Stimulated activated CD8-positive, alpha-beta memory T cell treated with anti-CD3 and anti-CD28 coated beads, Interleukin-15, amount 100 ng/mL, for 4 hours (primary cell): ENCODE measurements at regions not wholly inside any gene's neighbourhood (a gene's known extent, or its start where the extent isn't known, plus 50 kb on each side); places are given as distances from the start of the nearest gene placed in this dataset.
"Not testable (repeated sequence)": the region's sequence is repeated elsewhere in the genome, so short reads cannot be mapped to it uniquely, and the experiment has no call there.

ENCODE experiments used
- DNase-seq, 2 donors: peaks; one replicate each; pipeline ENCODE4 v3.0.0-alpha.2; 2020; ENCODE audit warnings: low read depth in 2 of 2

DNA sequence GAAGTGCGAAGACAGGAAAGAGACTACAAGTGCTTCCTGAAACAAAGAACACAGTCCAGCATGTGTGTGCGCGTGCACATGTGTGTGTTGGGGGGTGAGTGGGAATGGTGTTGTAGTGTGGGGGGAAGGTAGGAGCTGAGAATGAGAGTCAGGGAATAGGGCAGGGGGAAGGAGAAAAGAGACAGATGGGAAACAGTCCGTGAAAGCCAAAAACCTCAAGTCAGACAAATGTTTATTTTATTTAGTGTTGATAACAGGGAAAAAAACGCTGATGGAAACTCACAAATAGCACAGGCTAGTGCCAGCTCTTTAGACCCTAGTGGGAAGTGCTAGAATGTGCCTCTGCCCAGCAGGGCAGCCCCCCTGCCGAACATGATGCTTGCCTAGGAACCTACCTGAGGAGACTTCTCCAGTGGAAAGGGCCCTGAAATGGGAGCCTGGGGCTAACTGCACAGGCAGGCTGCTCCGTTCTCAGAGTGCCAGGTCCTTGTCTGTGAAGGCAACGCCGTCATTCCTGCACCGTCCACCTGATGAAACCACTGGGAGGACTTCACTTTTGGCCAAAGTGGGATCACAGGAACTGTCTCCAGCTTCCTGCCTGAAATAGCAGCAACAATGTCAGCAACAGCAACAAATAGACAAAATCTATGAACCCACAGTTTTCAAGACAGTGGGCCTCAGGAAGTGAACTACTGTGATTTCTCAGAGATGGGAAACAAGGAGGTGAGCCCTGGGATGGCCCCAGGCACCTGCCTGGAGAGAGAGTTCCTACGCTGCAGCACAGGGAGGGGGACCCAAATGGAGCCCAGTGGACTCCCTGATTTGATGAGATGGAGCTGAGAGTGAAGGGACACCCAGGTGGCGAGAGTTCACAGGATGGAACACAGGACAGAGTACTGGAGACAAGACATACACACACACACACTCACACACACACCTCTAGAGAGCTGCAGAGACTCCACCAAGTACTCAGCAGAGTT is 379.7 kb downstream of the RPS24 start:
- no peak for DNase-seq

DNA sequence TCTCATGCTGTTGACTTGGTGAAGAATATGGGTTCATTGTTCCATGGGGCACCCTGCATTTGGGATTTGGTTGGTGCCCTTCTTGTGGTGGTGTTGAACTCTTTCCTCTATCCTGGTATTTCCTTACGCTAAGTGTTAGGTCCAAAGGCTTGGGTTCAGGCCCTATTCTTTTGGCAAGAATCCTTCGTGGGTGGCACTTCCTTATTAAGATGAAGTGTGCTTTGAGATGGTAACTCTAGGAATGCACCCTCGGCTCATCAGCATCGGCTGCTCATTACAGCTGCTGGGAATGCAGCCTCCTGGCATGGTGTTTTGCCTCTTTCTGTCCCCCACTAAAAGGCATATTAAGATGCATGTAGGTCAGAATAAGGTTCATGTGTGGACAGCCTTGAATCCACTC is 380.7 kb downstream of the RPS24 start:
- no peak for DNase-seq

DNA sequence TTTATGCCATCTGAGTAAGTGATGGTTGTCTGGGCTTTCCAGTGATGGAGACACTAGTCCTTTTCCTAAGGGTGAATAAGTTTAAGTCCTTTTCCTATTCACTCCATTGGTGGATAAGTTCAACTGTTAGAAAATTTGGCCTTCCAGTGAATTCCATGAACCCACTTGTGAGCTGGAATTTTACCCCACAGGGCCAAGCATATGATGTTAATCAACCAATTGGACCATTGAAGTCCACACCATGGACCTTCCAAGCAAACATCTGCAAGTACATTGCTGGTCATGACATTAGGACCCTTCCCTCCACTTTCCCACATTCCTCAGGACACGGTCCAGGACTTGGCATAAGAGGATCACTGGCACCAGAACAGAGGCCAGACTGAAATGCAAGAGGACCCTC is 381.4 kb downstream of the RPS24 start:
- DNase-seq, result no peak

DNA sequence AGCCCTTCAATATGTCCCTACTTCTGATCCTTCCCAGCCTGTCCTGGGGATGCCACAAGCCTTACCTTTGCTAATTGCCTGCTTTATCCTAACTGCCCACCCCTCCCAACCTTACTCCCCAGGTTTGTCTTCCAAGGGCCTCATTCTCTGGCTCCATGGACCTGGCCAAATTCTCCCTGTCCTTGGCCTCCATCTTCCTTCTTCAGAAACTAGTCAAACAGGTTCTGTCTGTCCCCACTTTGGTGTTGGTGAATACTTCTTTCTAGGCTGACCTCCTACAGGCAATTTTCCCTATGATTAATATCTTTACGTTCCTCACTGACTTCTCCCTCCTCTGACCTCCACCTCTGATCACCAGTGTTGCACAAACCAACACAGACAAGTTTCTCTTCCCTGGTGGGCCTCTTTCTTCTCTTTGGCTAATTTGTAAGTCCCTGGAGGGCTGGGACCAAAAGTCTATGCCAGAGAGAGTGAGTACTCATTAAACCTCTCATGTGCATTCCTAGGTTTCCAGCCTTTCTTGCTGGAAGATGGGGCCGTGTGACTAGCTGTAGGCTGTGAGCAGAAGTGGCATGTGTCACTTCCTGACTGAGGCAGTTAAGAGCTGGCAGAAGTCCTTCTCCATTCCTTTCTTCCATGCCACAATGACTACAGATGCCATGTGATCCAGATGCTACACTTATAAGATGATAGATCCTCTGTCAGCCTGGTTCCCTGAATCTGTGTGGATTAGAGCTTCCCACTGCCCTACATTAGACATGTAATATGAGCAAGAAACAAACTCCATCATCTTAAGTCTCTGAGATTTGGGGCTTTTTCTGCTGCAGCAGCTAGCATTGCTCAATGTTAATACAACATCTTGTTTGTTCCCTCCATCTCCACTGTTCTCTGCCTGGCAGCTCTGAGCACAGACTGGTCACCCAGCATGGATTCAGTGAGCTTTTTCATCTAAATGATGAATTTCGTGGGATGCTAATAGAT is 382.7 kb downstream of the RPS24 start:
- no peak for DNase-seq

DNA sequence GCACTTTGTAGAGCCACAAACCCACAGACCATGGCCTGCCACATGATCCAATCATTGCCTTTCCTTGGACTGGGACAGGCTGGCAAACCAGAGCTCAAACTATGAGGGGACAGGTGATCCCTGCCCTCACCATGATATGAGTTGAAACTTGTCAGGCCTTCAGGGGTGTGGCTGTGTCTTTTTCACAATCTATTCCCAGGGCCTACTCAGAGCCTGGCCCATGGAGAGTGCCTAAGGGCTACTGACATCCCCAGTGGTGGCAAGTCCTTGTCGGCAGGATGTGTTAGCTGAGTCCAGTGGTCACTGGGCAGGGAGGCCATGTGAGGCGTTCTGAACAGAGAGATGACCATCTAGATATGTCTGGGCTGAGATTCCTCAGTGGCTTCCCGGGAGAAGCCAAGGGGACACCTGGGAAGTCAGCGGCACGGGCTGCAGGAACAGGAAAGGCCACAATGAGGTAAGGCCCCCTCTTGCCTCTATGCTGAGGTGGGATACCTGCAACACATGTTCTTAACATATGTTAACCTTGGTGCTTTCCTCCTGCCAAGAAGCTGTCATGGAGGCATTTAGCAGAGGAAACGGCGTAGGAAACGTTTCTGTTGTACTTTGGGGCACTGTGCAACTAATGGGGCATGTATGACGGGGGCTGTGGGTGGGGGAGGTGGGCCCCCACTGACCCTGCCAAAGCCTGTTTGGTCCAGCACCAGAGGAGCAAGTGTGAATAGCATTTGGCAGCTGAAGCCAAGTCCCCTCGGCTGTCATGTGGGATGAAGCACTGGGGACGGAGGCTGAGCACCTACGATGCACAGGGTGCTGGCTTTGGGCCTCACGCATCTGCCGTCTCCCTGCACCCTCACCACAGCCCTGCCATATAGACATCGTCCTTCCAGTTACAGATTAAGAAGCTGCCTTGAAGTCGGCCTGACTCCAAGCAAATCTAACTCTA is 384.0 kb downstream of the RPS24 start:
- DNase-seq, result no peak

DNA sequence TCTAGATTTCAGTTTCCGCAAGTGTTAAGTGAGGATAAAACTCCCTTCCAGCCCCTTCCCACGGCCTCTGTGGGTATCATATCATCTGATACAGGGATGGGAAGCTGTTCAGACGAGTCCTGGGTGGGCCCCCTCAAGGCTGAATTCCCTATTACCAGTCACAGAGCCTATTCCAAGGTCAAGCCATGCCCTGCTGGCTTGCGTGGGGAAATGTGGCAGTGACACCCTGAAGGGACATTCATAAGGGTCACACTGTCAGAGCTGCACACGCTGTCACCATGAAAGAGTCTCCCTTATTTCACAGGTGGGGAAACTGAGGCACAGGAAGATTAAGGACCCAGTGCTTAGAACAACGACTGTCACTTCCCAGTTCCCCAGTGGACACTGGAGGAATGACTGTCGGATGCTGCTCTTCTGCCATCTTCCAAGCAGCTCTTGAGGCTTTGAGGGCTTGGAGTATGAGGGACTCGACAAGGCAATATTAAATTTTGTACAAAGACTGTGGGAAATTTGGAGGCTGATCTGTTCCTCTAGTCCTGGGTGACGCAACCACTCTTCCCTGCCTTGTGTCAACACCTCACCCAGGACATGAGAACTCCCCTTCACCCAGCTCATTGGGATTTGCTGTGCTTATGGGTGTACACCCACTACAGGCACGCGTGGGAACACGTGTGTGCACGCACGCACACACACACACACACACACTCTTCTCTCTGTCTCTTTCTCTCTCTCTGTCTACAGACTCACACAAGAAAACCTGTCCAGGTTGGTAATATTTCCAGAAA is 386.0 kb downstream of the RPS24 start:
- no peak for DNase-seq

DNA sequence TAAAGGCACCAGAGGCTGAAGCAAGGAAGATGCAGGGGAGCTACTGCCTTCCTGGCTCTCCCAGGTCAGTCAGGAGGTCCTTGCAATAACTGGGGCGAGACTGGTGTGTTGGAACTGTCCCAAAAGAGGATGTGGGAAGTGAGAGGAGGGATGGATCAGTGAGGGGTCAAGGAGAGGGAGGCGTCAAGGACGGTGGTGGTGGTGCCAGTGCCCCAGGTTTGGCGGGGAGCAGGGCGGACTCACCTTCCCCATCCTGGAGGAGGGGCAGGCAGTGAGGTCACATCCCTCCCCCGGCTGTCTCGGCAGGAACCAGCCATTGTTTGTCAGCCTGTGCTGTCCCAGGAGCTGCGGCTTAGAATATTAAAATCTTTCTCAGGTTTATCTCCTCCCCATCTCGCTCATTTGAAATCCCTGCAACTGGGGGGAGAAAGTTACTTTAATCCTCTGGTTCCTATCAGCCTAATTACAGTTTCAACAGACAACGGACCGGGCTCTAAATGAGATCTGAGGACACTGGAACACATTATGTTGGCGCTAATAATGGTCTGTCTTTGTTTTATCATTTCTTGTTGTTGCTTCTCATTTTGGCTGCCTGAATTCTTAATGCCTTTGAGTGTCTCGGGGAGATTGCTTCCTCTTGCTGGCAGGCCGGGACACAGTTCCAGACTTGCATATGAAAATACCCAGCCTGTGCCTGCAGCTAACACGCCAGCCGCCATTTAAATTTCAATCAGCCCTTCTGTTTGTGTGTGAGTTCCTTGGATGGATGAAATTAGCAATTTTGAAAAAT is 387.5 kb downstream of the RPS24 start:
- DNase-seq, result no peak

DNA sequence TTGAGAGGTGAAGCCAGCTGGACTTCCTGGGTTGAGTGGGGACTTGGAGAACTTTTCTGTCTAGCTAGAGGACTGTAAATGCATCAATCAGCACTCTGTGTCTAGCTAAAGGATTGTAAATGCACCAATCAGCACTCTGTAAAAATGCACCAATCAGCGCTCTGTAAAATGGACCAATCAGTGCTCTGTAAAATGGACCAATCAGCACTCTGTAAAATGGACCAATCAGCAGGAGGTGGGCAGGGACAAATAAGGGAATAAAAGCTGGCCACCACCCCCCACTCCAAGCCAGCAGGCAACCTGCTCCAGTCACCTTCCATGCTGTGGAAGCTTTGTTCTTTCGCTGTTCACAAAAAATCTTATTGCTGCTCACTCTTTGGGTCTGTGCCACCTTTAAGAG is 390.4 kb downstream of the RPS24 start:
- DNase-seq, result not testable (repeated sequence)

DNA sequence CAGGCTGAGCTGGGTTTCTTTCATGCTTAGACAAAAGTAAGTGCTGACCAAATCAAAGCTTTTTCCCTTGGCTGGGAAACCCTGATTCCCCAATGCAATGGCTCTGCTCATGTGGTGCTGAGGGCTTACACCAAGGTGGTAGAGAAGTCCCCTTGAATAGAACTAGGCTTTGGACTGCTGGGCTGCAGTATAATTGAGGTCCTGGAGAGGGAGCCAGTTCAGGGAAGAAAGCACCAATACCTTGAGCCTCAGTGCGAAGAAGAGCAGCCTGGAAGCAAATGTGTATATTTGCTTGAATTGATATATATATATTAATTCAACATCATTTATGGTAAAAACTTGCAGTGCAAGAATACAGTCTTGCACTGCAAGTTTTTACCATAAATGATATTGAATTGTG is 391.1 kb downstream of the RPS24 start:
- DNase-seq, result no peak

DNA sequence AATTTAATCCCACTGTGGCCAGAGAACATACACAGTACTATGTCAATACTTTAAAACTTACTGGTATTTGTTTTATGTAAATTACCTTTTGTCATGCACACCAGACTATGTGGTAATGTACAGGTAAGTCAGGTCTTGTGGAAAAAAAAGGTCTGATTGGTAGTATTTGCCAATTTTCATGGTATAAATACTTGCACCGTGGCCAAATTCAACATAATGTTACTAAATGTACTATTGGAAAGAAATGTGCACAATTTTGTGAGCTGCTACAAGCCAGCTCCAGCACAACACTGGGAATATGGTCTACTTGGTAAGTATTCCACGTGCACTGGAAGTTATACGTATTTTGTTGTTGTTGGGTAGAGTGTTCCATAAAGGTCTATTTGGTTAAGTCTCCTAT is 392.5 kb downstream of the RPS24 start:
- DNase-seq, result no peak

DNA sequence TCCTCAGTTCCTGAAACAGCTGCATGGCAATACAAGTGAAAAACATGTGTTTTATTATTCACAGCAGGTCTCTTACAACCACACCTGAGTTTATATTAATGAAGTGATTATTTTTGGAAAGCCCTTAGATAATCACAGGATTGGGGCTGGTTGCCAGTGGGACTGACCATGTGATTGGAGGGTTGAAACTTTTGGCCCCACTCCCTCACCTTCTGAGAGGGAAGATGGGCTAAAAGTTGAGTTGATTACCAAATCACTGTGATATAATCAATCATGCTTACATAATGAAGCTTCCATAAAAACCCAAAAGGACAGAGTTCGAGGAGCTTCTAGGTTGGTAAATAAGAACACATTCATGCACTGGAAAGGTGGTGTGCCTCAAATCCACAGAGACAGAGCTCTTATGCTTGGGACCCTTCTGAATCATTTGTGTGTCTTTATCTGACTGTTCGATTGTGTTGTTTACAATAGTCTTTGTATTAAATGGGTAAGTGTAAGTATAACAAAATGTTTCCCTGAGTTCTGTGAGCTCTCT is 393.9 kb downstream of the RPS24 start:
- DNase-seq, result no peak

DNA sequence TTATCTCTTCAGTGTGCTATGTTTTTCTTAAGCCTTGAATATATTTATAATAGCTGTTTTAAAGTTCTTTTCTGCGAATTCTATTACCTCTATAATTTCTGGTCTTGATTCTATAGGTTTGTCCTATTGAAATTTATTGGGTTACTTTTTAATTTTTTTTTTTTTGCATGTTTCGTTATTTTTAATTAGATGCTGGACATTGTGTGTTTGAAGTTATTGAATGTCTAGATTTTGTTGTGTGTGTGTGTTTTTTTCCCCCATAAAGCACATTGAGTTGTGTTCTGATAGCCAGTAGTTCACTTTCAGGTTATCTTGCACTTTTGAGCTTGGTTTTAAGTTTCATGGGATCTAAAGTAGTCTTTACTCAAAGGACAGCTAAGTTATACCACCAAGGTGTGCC is 394.9 kb downstream of the RPS24 start:
- DNase-seq, result no peak

DNA sequence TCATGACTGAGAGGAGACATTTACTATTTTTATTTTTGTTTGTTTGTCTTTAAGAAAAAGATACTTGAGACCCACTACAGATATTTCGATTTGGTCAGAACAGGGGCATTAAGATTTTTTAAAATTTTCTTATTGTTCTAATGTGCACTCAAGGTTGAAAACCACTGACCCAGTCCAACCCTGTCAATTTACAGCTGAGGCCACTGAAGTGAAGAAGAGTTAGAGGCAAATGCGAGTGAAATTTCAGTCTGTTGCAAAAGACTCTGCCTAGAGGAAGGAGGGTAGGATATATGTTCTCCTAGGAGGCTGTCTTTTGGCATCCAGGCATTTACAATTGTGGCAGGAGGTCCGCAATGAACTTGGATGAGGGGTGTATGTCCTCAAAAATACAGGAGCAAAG is 396.3 kb downstream of the RPS24 start:
- DNase-seq, result no peak

DNA sequence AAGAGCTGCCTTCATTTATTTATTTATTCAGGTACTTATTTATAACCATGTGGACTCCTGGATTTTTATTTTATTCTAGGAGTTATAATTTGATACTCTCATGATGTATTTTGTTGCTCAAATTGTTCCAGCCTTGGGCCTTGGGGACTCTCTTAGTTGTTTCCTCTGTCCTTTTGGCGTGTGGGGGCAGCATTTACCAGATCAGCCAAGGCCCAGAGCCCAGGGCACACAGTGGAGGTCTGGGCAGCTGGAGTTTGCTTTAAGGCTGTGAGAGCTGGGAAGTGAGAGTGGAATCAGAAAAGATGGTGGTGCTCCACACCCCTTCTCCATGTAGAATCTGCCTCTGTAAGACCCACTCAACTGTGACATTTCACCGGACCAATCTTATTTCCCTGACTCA is 398.9 kb downstream of the RPS24 start:
- no peak for DNase-seq

DNA sequence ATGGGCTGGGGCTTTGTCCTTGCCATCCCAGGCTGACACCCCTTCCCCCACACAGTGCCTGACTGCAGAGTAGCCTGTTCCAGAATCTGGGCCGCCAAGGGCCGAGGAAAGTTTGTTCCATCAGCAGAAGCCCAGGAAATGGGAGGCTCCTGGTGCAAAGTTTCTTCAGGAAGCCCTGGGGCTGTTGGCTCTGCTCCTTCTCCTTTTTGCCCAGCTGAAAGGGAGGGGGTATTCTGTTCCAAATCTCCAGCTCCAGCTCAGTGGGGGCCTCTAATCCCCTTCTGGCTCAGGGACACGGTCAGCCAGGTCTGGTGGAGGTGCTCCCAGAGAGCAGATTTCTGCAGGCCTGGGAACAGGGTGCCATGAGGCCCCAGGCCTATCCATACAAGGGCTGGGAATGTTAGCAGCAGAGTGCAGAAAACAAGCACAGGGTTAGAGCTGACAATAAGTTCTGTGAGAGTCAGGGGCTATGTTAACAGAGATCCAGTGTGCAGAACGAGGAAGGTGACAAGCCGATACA is 399.5 kb downstream of the RPS24 start:
- no peak for DNase-seq

DNA sequence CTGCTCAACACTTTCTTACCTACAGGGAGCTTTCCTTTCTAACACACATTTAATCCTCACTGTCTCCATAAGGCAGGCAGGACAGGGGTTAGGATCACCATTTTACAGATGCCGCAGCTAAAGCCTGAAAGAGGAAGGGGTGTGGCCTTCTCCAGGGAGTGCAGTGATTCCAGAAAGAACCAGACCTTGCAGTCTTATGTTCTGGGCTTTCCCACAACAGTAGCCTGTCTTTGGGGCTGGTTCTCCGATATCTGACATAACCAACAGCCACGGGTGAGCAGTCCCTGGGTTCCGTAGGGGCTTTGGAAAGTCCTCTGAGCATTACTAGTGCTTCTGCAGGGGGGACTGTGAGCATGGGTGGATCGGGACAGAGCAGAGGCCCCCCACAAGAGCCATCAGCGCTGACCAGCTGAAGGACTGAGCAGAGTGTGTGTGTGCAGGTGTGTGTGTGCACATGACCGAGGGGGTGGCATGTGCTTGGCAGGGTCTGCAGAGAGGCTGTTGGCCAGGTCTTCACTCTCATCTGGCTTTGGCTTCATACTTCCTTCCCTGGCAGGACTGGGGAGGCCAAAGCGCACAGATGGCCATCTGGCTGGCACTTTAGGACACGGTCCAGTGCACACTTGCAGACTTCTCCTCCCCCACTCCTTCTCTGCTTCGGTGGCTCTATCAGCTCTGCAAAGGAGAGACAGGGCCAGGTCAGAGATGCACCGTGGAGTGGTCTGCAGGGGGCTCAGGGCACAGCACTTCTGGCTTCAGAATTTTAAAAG is 400.3 kb downstream of the RPS24 start:
- no peak for DNase-seq

DNA sequence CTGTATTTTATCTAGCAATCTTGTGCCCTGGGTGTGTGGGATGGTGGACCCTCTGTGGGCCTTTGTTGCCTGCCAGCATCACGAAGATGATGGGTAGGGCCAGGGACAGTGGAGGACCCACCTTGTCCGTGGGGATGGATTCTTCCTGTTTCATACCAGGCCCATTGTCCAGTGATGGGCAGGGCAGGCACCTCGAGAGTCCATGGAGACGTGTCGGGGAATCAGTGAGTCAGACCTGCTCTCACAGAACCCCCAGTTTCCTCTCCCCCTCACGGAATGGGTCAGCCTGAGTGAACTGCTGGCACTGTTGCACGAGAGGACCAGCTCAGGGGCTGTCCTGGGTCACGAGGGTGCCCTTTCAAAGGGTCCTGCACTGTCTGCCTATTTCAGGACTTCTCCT is 401.2 kb downstream of the RPS24 start:
- no peak for DNase-seq

DNA sequence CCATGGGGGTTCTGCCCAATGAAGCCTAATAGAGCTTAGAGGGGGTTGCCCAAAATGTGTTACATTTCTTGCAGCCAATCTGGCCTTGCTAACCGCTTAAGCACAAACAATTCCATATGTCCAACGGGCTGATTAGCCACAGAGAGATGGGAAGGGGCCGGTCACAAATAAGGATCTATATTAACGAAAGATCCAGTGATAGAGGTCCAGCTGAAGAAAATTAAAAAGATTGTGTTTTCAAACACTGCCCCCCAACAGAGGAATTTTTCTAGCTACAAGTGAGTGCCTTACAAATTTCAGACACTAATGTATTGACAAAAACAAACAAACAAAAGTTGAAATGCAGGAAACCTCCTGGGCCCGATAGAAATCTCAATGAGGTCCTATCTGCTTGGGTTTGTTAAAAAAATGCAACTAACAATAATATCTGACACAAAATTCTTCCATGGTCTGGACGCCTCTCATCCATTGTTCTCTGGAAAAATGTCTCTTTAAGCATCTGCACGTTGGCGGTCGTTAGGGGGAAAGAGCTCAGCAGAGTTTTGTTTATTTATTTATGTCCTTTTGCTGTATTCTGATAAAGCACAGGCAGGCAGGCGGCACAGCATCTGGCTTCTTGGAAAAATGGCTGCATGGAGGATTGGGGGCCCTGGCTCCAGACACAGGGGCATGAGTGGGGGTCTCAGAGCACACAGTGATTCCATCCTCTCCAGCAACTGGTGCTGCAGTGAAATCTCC is 402.0 kb downstream of the RPS24 start:
- DNase-seq, result no peak
